Motor neuron (in vitro differentiated cells): ENCODE measurements at regions not wholly inside any gene's neighbourhood (a gene's known extent, or its start where the extent isn't known, plus 50 kb on each side); places are given as distances from the start of the nearest gene placed in this dataset.

Source experiments
- ATAC-seq, 8 experiments: fragments of 200-7000 bp; cut with Tn5 transposase; replicated peaks in 6 of 8; 2 replicates each; pipeline ENCODE4 v1.8.0; 2021; ENCODE audit warnings: mild to moderate bottlenecking in 8 of 8, moderate library complexity in 8 of 8
- H3K27ac ChIP-seq, 2 donors: fragments of 250-450 bp; sonication (Bioruptor Pico); 2 replicates each; pipeline ENCODE4 v1.9.0; 2021; ENCODE audit warnings: antibody characterized with exemption in 2 of 2, mild to moderate bottlenecking in 2 of 2, moderate library complexity in 1 of 2
- H3K4me1 ChIP-seq, 2 donors: fragments of 250-450 bp; sonication (Bioruptor Pico); replicated peaks in 1 of 2; 2 replicates each; pipeline ENCODE4 v1.6.1; 2021; ENCODE audit warnings: antibody characterized with exemption in 2 of 2, mild to moderate bottlenecking in 2 of 2, moderate library complexity in 1 of 2
- H3K4me3 ChIP-seq, 5 donors: fragments of 250-450 bp; sonication (Bioruptor Pico); 2 replicates each; pipeline ENCODE4 v1.9.0; 2021; ENCODE audit warnings: antibody characterized with exemption in 5 of 5, mild to moderate bottlenecking in 5 of 5, moderate library complexity in 4 of 5
- WGBS, 10 experiments: fragments of 450-650 bp; shearing (Covaris generic); methylation state at CpG; one replicate each; pipeline ENCODE4 v1.0.0; 2022; 5-methylcytosine and 5-hydroxymethylcytosine counted together
- in situ Hi-C, 9 experiments: fragments of 400-800 bp; cut with MboI; loops; one replicate each; pipeline ENCODE4 v1.15.0; 2021; ENCODE audit warnings: low sequenced_read_pairs in 9 of 9, low pct_unique_long_range_greater_than_20kb in 2 of 9; ENCODE audit not compliant: unreplicated experiment in 9 of 9

GRCh38 chr10:29948881-29949355 lies 110.5 kb downstream of the JCAD start:
- in situ Hi-C loops, result no loop called here
- H3K4me3 ChIP-seq, result no peak overlapping the region
- H3K4me1 ChIP-seq, result peaks cover 16 to 27% of the 10 kb centered on the region in 2 donors
- WGBS, 10 experiments, result 21 to 100% (median 88%) methylated on average over 1 to 9 of the region's 9 CpGs; no CpG with 5 or more reads in 1 of the 10 experiments
- H3K27ac ChIP-seq, result no peak overlapping the region
- ATAC-seq, result no peak

GRCh38 chr10:29947701-29948060 lies 111.7 kb downstream of the JCAD start:
- ATAC-seq, result no peak
- Histone ChIP-seq H3K4me3 (no peak overlapping the region), H3K27ac (no peak overlapping the region), H3K4me1 (peaks cover 16 to 27% of the 10 kb centered on the region in 2 donors)
- 80 to 100% (median 100%) methylated on average over 1 to 2 of the region's 2 CpGs; no CpG with 5 or more reads in 5 of the 10 experiments for WGBS, 10 experiments
- in situ Hi-C loops, result no loop called here

DNA sequence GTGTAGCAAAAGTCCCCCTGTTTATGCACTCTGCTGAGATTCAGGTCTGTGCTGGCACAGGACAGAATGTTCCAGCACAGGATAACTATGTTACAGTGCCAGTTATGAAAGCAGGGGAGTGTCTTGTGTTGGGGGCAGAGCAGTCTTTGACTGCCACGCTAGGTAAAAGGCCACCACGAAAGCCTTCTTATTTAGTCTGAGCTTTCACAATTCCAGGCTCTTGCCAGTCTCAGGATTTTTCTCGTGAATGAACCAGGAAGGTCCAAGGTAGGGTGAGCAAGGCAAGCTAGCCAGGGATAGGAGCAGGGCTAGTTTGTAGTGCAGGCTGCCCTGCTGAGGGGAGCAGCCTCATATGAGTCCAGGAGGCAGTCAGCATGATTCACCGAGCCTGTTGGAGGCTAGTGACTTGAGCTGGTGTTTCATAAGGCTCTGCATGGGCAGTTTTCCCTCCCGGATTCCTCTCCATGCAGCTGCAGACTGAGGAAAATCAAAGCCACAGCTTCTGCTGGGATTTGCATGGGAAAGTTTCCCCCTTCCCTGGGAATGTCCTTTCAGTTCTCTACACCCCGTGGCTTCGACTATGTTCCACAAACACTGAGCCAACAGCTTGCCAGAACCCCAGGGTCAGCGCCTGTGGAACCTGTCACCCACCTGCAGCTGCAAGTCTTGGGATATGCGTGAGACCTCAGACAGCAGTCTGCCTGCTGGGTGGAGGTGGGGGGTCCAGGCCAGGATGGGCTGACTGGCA lies 112.3 kb downstream of the JCAD start:
- ATAC-seq, result peak; percentile 32 to 88 (median 70)
- H3K27ac ChIP-seq, result no peak overlapping the region
- 0 to 72% (median 40%) methylated on average over 1 to 4 of the region's 9 CpGs; no CpG with 5 or more reads in 3 of the 10 experiments for WGBS, 10 experiments
- peaks cover 16 to 27% of the 10 kb centered on the region in 2 donors for H3K4me1 ChIP-seq
- no peak overlapping the region for H3K4me3 ChIP-seq
- in situ Hi-C loops, result no loop called here

DNA sequence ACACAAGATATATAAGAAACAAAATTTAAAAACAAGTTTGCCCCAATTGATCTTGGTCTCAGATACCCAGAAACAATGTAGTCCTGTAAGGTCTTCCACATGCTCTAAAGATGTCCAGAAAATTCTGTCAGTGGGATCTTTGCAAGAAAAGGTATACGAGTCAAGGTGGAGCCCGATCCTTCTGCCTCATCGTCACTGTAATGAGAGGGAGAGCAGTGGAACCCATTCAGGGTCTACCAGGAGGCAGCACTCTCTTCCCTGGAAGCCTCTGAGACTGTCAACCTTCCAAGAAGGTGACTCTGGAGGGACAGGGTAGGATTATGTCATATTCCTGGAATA lies 112.8 kb downstream of the JCAD start:
- ATAC-seq, result peak in 3 of 8 experiments; percentile 18 to 79 (median 27)
- 80 to 100% (median 88%) methylated on average over 1 to 3 of the region's 3 CpGs; no CpG with 5 or more reads in 3 of the 10 experiments for WGBS, 10 experiments
- peaks cover 16 to 24% of the 10 kb centered on the region in 2 donors for H3K4me1 ChIP-seq
- in situ Hi-C loops, result no loop called here
- H3K4me3 ChIP-seq, result no peak overlapping the region
- no peak overlapping the region for H3K27ac ChIP-seq

DNA sequence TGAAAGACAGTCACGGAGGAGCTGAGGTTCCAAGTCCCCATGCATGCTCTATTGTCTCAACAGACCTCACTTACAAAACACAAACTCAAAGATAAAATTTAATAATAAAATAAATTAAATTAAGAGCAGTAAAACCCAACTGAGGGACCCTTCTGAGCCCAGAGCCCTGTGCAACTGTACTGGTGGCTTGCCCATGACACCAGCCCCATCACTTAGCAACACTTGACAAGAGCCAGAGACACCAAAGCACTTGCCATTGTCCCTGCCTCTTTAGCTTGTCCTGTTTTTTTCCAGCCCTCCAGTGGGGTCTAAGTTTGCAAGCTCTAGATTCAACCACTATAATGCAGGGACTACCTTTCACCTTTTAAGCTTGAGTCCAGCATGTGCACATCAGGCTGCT lies 117.9 kb downstream of the JCAD start:
- no peaks in the 10 kb centered on the region for H3K4me1 ChIP-seq
- 0 to 100% (median 100%) methylated on average over 1 of the region's 1 CpG; no CpG with 5 or more reads in 5 of the 10 experiments for WGBS, 10 experiments
- no peak overlapping the region for H3K4me3 ChIP-seq
- in situ Hi-C loops, result no loop called here
- ATAC-seq, result no peak
- no peak overlapping the region for H3K27ac ChIP-seq

GRCh38 chr10:29932991-29933390 lies 126.4 kb downstream of the JCAD start:
- WGBS, 10 experiments, result 17 to 100% (median 80%) methylated on average over 1 to 3 of the region's 4 CpGs; no CpG with 5 or more reads in 1 of the 10 experiments
- Histone ChIP-seq H3K4me3 (no peak overlapping the region), H3K4me1 (no peaks in the 10 kb centered on the region), H3K27ac (no peak overlapping the region)
- in situ Hi-C loops, result no loop called here
- ATAC-seq, result no peak

DNA sequence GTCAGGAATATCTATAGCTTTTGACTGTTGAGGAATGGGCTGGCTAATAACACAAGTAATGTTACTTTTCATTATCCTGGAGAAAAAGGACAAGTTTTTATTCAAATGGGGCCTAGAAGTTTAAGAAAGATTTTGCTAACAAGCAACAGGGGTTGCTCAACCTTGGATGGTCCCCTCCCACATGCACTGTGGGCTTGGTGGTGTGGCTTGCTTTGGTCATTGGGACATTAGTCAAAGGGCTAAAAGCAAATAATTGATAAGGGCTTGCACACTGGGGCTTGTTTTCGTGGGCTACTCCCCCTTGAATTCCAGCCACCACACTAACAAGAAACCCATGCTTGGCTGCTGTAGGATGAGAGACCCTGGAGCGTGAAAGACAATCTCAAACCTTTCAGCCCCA lies 127.6 kb downstream of the JCAD start:
- 60 to 100% (median 95%) methylated on average over 1 to 2 of the region's 2 CpGs; no CpG with 5 or more reads in 4 of the 10 experiments for WGBS, 10 experiments
- Histone ChIP-seq H3K4me3 (no peak overlapping the region), H3K27ac (no peak overlapping the region), H3K4me1 (peaks cover 4 to 5% of the 10 kb centered on the region in 2 donors)
- no peak for ATAC-seq
- in situ Hi-C loops, result no loop called here

GRCh38 chr10:29929006-29929405 lies 130.4 kb downstream of the JCAD start:
- no peak overlapping the region for H3K27ac ChIP-seq
- no peak overlapping the region for H3K4me3 ChIP-seq
- ATAC-seq, result no peak
- in situ Hi-C loops, result no loop called here
- WGBS, 10 experiments, result 87 to 100% (median 92%) methylated on average over 1 to 10 of the region's 10 CpGs; no CpG with 5 or more reads in 1 of the 10 experiments
- peaks cover 14 to 16% of the 10 kb centered on the region in 2 donors for H3K4me1 ChIP-seq

- H3K4me3 ChIP-seq, result no peak overlapping the region
- H3K4me1 ChIP-seq, result peaks cover 14 to 16% of the 10 kb centered on the region in 2 donors
- 0 to 89% (median 47%) methylated on average over 1 to 4 of the region's 6 CpGs; no CpG with 5 or more reads in 2 of the 10 experiments for WGBS, 10 experiments
- peak overlapping the region in 1 of 2 donors; percentile 7 for H3K27ac ChIP-seq
- ATAC-seq, result peak; percentile 31 to 86 (median 76)
- in situ Hi-C loops, result no loop called here
Observed at GRCh38 chr10:29926693-29927048, 132.7 kb downstream of the JCAD start.

DNA sequence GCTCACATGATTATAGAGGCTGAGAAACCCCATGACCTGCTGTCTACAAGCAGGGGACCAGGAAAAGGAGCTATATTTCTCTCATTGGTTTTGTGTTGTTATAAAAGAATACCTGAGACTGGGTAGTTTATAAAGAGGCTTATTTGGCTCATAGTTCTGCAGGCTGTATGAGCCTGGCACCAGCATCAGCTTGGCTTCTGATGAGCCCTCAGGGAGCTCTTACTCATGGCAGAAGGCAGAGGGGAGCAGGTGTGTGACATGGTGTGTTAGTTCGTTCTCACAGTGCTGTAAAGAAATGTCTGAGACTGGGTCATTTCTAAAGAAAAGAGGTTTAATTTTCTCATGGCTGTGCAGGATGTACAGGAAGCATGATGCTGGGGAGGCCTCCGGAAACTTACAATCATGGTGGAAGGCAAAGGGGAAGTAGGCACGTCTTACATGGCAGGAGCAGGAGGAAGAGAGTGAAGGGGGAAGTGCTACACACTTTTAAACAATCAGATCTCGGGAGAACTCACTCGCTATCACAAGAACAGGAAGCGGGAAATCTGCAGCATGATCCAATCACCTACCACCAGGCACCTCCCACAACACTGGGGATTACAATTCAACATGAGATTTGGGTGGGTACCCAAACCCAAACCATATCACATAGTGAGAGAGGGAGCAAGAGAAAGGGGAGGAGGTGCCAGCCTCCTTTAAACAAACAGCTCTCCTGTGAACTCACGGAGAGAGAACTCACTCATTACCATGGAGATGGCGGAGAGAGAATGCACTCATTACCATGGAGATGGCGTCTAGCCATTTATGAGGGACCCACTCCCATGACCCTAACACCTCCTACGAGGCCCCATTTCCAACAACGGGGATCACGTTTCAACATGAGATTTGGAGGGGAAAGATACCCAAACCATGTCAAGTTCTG lies 133.4 kb downstream of the JCAD start:
- ATAC-seq, result peak in 5 of 8 experiments; percentile 79 to 83 (median 81)
- Histone ChIP-seq H3K4me1 (peaks cover 14 to 16% of the 10 kb centered on the region in 2 donors), H3K4me3 (no peak overlapping the region), H3K27ac (peak overlapping the region in 1 of 2 donors; percentile 41)
- in situ Hi-C loops, result no loop called here
- 17 to 100% (median 60%) methylated on average over 1 to 6 of the region's 12 CpGs; no CpG with 5 or more reads in 1 of the 10 experiments for WGBS, 10 experiments

DNA sequence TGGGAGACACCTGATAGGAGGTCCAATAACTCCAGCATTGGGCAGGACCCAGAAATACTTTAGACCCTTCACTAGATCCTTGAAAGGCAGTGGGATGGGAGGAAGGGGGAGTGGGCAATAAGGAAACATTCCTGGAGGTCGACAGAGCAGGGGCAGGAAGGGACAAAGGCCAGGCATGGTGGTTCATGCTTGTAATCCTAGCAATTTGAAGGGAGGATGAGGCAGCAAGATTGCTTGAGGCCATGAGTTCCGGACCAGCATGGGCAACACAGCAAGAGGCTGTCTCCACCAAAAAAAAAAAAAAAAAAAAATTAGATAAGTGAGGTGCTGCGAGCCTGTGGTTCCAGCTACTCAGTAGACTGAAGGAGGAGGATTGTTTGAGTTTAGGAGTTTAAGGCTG lies 134.9 kb downstream of the JCAD start:
- 50 to 100% (median 97%) methylated on average over 1 to 2 of the region's 3 CpGs; no CpG with 5 or more reads in 1 of the 10 experiments for WGBS, 10 experiments
- in situ Hi-C loops, result no loop called here
- no peak overlapping the region for H3K27ac ChIP-seq
- no peak for ATAC-seq
- no peak overlapping the region for H3K4me3 ChIP-seq
- peaks cover 14 to 16% of the 10 kb centered on the region in 2 donors for H3K4me1 ChIP-seq

DNA sequence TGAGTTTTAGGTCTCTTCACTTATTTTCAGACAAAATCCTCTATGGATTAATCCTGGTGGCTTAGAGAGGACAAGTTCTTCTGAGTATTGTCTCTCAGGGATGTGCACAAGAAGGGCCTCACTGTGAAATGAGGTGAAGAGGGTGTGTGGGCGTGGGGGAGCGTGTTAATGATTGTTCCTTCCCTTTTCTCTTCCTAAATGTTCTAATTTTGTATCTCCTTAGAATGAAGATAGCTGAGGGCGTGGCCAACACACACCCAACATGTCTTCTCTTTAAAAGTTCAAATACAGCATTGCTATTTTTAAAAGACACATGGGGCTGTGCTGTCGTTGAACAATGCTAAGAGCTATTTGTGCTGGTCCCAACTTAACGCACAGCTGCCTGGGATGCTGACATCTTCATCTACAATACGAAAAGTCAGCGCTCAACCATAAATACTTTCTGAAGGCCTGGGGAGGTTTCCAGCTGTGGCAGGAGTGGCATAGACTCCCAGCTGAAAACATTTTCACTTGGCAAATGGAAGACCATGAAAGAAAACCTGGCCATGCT lies 135.9 kb downstream of the JCAD start:
- in situ Hi-C loops, result no loop called here
- Histone ChIP-seq H3K27ac (no peak overlapping the region), H3K4me3 (no peak overlapping the region), H3K4me1 (peaks cover 14 to 16% of the 10 kb centered on the region in 2 donors)
- 40 to 76% (median 59%) methylated on average over 1 to 7 of the region's 7 CpGs for WGBS, 10 experiments
- peak in 1 of 8 experiments; percentile 60 for ATAC-seq

DNA sequence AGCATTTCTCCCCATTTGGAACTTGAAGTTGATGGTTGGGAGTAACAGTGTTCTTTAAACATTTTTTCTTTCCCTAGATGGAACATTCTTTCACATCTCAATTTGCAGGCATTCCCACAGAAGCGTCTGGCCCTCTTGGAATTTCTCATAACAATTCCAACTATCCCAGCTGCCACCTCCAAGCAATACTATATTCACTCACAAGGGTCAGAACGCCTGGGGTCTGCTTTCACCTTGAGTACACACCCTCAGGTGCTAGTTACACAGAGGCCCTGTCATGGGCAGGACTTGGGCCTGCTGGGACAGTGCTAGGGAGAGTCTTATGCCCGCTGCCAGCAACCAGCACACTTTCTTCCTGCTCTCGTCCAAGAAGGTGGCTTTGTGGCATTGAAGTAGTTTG lies 136.5 kb downstream of the JCAD start:
- ATAC-seq, result no peak
- WGBS, 10 experiments, result 8 to 100% (median 74%) methylated on average over 1 to 3 of the region's 4 CpGs
- H3K4me3 ChIP-seq, result no peak overlapping the region

More for the DNA sequence above, 136.5 kb downstream of the JCAD start:
- in situ Hi-C loops, result no loop called here
- Histone ChIP-seq H3K4me1 (peaks cover 14 to 16% of the 10 kb centered on the region in 2 donors), H3K27ac (no peak overlapping the region)
